ENCODE measurements at regions not wholly inside any gene's neighbourhood (a gene's known extent, or its start where the extent isn't known, plus 50 kb on each side); places are given as distances from the start of the nearest gene placed in this dataset.

DNA sequence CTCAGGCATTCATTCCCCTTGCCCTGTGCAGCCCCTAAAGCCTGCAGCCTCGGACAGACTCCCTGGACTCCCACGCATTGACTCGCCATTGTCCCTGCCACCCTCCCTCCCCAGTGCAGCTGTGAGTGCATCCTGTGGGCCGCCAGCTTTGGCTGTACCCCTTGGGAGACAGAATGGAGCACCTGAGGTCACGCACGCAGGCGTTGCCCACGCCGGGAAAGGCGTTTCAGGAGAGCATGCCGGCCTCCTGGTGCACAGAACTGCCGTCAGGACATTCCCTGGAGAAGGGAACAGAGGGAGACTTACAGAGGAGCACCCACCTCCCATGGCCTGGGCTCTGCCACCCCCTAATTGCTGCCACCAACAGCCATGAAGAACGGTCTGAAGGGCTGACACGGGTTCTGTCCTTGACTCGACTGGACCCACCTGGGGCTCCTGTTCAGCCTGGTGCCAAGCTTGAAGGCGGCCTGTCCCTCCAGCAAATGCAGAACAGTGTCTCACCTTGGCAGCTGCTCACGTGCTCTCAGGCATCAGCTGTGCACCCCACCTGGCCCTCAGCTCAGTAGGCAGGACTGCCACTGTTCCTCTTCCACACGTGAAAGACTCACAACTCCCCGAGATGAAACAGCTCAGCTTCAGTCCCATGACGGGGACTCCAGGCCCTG, 503.8 kb downstream of the BRD1 start:
- Mint-ChIP-seq H3K27me3 (peaks cover 9% of the 10 kb centered on the region), H3K27ac (no peak overlapping the region), H3K36me3 (no peaks in the 10 kb centered on the region), H3K4me1 (no peaks in the 10 kb centered on the region), H3K4me3 (no peak overlapping the region), H3K9me3 (peaks cover 3% of the 10 kb centered on the region)
- no peak for DNase-seq (ENCODE audit: low spot score in 2 of 2)
- no peak for ATAC-seq (ENCODE audit: low read depth)

GRCh38 chr22:49322861-49323622, 504.6 kb downstream of the BRD1 start:
- no peaks in the 10 kb centered on the region for H3K36me3 Mint-ChIP-seq
- no peak overlapping the region for H3K4me3 Mint-ChIP-seq
- H3K4me1 Mint-ChIP-seq = no peaks in the 10 kb centered on the region
- no peak overlapping the region for H3K27ac Mint-ChIP-seq
- peaks cover 7% of the 10 kb centered on the region for H3K27me3 Mint-ChIP-seq
- DNase-seq (ENCODE audit: low spot score in 2 of 2) = no peak
- peaks cover 3% of the 10 kb centered on the region for H3K9me3 Mint-ChIP-seq
- ATAC-seq (ENCODE audit: low read depth) = no peak

DNA sequence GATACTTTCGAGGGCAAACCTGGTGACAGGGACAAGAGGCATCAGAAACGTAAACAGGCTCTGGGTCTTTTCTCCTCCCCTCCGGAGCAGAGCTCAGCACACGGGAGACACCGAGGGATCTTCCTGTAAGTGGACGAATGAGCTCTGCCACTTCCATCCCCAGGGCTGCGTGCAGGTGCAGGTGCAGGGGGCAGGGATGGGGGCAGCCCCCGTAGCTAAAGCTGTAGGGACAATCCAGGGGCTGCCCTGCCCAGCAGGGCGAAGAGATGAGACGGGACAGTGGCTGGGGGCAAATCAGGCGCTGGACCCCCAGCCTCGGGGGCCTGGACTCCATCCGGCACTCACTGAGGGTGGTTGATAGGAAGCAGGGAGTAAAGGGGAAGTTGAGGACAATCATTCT, 505.4 kb downstream of the BRD1 start:
- DNase-seq (ENCODE audit: low spot score in 2 of 2) (no peak), ATAC-seq (ENCODE audit: low read depth) (no peak)
- peaks cover 3% of the 10 kb centered on the region for H3K9me3 Mint-ChIP-seq
- H3K27ac Mint-ChIP-seq = no peak overlapping the region
- H3K4me3 Mint-ChIP-seq = no peak overlapping the region
- H3K36me3 Mint-ChIP-seq = no peaks in the 10 kb centered on the region
- H3K27me3 Mint-ChIP-seq = peaks cover 7% of the 10 kb centered on the region
- no peaks in the 10 kb centered on the region for H3K4me1 Mint-ChIP-seq

- ATAC-seq (ENCODE audit: low read depth) (no peak), DNase-seq (ENCODE audit: low spot score in 2 of 2) (no peak)
- H3K36me3 Mint-ChIP-seq = no peaks in the 10 kb centered on the region
- H3K9me3 Mint-ChIP-seq = peaks cover under 1% of the 10 kb centered on the region
- H3K27ac Mint-ChIP-seq = no peak overlapping the region
- H3K4me3 Mint-ChIP-seq = no peak overlapping the region
- H3K4me1 Mint-ChIP-seq = no peaks in the 10 kb centered on the region
- H3K27me3 Mint-ChIP-seq = peaks cover 7% of the 10 kb centered on the region
Observed at GRCh38 chr22:49321477-49322055, 506.1 kb downstream of the BRD1 start.

DNA sequence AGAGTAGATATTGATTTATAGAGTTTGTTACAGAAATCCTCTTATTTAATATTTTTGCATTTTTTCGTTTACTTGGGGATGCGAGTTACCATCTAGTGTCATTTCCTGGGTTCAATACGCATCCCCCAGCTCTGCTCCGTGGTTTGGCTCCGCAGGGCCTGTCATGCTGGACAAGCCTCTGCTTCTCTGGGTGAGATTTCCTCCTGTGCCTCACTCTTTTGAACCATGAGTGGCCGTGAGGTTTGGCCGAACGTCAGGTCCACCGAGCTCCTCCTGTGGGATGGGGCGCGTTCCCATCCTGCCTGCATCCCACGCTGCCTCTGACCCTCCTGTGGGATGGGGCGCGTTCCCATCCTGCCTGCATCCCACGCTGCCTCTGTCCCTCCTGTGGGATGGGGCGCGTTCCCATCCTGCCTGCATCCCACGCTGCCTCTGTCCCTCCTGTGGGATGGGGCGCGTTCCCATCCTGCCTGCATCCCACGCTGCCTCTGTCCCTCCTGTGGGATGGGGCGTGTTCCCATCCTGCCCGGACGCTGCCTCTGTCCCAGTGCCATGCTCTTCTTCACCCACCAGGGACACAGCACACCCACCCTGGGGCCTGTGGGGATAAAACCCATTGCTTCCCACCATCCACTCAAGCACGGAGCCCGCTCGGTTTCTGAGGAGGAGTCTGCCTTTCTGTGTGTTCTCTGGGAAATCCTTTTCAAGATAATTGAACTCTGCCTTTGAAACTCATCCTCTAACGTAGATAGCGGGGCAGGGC, 506.8 kb downstream of the BRD1 start:
- no peak overlapping the region for H3K4me3 Mint-ChIP-seq

GRCh38 chr22:49317369-49317768, 510.3 kb downstream of the BRD1 start:
- no peak for DNase-seq (ENCODE audit: low spot score in 2 of 2)
- no peaks in the 10 kb centered on the region for H3K9me3 Mint-ChIP-seq
- H3K4me1 Mint-ChIP-seq = peaks cover 2% of the 10 kb centered on the region
- H3K36me3 Mint-ChIP-seq = no peaks in the 10 kb centered on the region
- no peak for ATAC-seq (ENCODE audit: low read depth)
- H3K27ac Mint-ChIP-seq = no peak overlapping the region
- H3K27me3 Mint-ChIP-seq = peaks cover 2% of the 10 kb centered on the region
- H3K4me3 Mint-ChIP-seq = no peak overlapping the region

More for the DNA sequence above, 506.8 kb downstream of the BRD1 start:
- Mint-ChIP-seq H3K27ac (no peak overlapping the region), H3K4me1 (peaks cover 2% of the 10 kb centered on the region), H3K9me3 (no peaks in the 10 kb centered on the region), H3K36me3 (no peaks in the 10 kb centered on the region), H3K27me3 (peaks cover 7% of the 10 kb centered on the region)
- DNase-seq (ENCODE audit: low spot score in 2 of 2) (no peak), ATAC-seq (ENCODE audit: low read depth) (no peak)

GRCh38 chr22:49312601-49313000, 515.1 kb downstream of the BRD1 start:
- no peak overlapping the region for H3K4me3 Mint-ChIP-seq
- DNase-seq (ENCODE audit: low spot score in 2 of 2) (no peak), ATAC-seq (ENCODE audit: low read depth) (no peak)
- no peaks in the 10 kb centered on the region for H3K9me3 Mint-ChIP-seq
- peaks cover 5% of the 10 kb centered on the region for H3K27me3 Mint-ChIP-seq
- peaks cover 2% of the 10 kb centered on the region for H3K4me1 Mint-ChIP-seq
- no peak overlapping the region for H3K27ac Mint-ChIP-seq
- H3K36me3 Mint-ChIP-seq = no peaks in the 10 kb centered on the region

GRCh38 chr22:49310354-49310753, 517.3 kb downstream of the BRD1 start:
- Mint-ChIP-seq H3K27ac (no peak overlapping the region), H3K4me1 (no peaks in the 10 kb centered on the region), H3K4me3 (no peak overlapping the region), H3K27me3 (peaks cover 11% of the 10 kb centered on the region), H3K9me3 (no peaks in the 10 kb centered on the region), H3K36me3 (no peaks in the 10 kb centered on the region)
- DNase-seq (ENCODE audit: low spot score in 2 of 2) (no peak), ATAC-seq (ENCODE audit: low read depth) (no peak)

DNA sequence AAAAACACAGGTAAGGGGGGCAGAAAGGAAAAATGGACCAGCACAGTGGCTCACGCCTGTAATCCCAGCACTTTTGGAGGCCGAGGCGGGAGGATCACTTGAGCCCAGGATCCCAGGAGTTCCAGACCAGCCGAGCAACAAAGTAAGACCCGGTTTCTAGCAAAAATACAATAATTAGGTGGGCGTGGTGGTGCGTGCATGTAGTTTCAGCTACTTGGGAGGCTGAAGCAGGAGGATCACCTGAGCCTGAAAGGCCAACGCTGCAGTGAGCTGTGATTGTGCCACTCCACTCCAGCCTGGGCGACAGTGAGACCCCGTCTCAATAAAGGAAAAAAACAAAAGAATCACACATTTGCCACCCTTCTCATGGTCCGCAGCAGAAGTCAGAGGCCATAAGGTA, 519.4 kb downstream of the BRD1 start:
- Mint-ChIP-seq H3K27me3 (peaks cover 13% of the 10 kb centered on the region), H3K36me3 (no peaks in the 10 kb centered on the region), H3K9me3 (no peaks in the 10 kb centered on the region), H3K4me3 (no peak overlapping the region), H3K4me1 (no peaks in the 10 kb centered on the region), H3K27ac (no peak overlapping the region)
- ATAC-seq (ENCODE audit: low read depth) (no peak), DNase-seq (ENCODE audit: low spot score in 2 of 2) (no peak)

GRCh38 chr22:49307870-49308269, 519.8 kb downstream of the BRD1 start:
- DNase-seq (ENCODE audit: low spot score in 2 of 2) (no peak), ATAC-seq (ENCODE audit: low read depth) (no peak)
- Mint-ChIP-seq H3K36me3 (no peaks in the 10 kb centered on the region), H3K4me1 (no peaks in the 10 kb centered on the region), H3K9me3 (no peaks in the 10 kb centered on the region), H3K27me3 (peaks cover 17% of the 10 kb centered on the region), H3K27ac (no peak overlapping the region), H3K4me3 (no peak overlapping the region)

- H3K36me3 Mint-ChIP-seq = no peaks in the 10 kb centered on the region
- H3K27ac Mint-ChIP-seq = no peak overlapping the region
- ATAC-seq (ENCODE audit: low read depth) (no peak), DNase-seq (ENCODE audit: low spot score in 2 of 2) (no peak)
- H3K9me3 Mint-ChIP-seq = no peaks in the 10 kb centered on the region
- H3K4me1 Mint-ChIP-seq = no peaks in the 10 kb centered on the region
- H3K27me3 Mint-ChIP-seq = peaks cover 18% of the 10 kb centered on the region
- H3K4me3 Mint-ChIP-seq = no peak overlapping the region
Observed at GRCh38 chr22:49307481-49307830, 520.2 kb downstream of the BRD1 start.

DNA sequence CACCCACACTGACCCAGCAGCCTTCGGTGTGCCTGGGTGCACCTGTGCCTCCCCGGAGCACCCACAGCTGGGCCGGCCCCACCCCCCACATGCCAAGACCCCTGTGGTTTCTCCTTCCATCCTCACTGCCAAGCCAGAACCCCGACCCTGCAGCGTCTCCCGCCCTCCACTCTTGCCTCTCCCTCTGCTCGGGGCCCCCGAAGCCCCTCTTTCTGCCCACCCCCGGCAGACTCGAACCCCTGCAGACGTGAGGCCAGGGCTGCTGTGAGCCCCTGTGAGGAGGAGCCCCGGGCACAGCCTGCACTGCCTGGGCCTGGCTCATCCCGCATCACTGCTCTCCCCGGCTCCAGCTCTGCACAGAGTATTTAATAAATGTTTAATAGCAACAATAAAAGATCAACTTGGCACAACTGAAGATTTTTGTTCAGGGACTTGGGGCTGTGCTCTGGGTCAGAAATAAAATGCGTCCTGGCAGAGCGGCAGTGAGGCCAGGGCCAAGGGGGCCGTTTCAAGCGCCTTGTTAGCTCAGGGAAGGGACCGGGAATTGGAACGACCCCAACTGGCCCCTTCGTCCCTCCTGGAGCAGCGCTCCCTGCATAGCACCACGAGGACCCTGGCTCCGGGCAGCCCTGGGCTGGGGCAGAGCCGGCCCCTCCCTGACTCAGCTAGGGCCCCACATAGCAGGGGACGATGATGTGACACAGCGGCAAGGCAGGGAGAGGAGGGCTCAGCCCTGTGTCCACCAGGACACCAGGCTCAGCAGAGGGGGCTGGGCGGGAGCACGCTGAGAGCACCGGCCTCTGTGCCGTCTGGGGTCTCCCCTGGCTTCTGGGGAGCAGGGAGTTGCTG, 520.8 kb downstream of the BRD1 start:
- Mint-ChIP-seq H3K4me3 (no peak overlapping the region), H3K4me1 (no peaks in the 10 kb centered on the region), H3K9me3 (no peaks in the 10 kb centered on the region), H3K36me3 (no peaks in the 10 kb centered on the region), H3K27ac (no peak overlapping the region), H3K27me3 (peaks cover 18% of the 10 kb centered on the region)
- ATAC-seq (ENCODE audit: low read depth) (no peak), DNase-seq (ENCODE audit: low spot score in 2 of 2) (no peak)

DNA sequence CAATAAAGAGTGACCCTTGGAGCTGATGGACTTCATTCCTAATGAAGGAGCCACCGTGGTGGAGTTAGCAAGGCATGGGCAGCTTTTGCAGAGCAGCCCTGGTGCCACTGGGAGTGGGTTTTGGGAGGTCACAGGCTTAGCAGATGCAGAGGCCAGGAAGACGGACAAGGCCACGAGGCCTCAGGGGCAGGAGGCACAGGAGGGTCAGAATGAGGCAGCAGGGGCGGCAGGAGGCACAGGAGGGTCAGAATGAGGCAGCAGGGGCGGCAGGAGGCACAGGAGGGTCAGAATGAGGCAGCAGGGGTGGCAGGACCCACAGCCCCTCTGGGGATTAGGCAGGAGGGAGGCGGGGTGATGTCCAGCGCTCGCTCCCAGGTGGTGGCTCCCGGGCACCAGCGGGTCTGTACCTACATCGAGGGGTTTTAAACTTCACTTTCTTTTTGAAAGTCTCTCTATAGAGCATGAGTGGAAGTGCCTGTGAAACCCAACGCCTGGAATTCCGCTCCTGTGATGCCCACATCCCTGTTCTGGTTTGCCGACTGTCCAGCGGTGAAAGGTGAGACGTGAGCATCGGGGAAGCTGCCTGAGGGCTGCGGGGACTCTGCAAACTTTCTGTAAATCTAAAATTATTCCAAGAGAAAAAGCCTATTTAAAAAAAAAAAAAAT, 521.6 kb downstream of the BRD1 start:
- Mint-ChIP-seq H3K9me3 (no peaks in the 10 kb centered on the region), H3K36me3 (no peaks in the 10 kb centered on the region), H3K4me3 (no peak overlapping the region), H3K27me3 (peaks cover 18% of the 10 kb centered on the region), H3K4me1 (no peaks in the 10 kb centered on the region), H3K27ac (no peak overlapping the region)
- ATAC-seq (ENCODE audit: low read depth) = no peak
- no peak for DNase-seq (ENCODE audit: low spot score in 2 of 2)
